IMR-90 (cell line): ENCODE measurements at regions not wholly inside any gene's neighbourhood (a gene's known extent, or its start where the extent isn't known, plus 50 kb on each side); places are given as distances from the start of the nearest gene placed in this dataset.

Experiments
- ATAC-seq: fragments of 200-7000 bp; cut with Tn5 transposase; 2 replicates; pipeline ENCODE4 v1.9.1; 2020; ENCODE audit warnings: low read depth, mild to moderate bottlenecking, moderate library complexity
- BruUV-seq: library from RNA; stranded (reverse); fragments of 400-500 nt; replicated peaks from 2 replicates; lab custom pipeline; 2021; lab: Mats Ljungman, UMichigan
- CTCF ChIA-PET: fragments of 300-600 bp; formaldehyde crosslinking; extraction: SDS; loops from one replicate; lab custom pipeline; 2021; ENCODE audit warnings: antibody characterized with exemption; lab: Yijun Ruan, JAX
- POLR2A ChIA-PET: fragments of 300-600 bp; sonication (Branson Sonifier 250); formaldehyde crosslinking; loops from one replicate; lab custom pipeline; 2022; ENCODE audit warnings: antibody characterized with exemption; ENCODE audit not compliant: unreplicated experiment; lab: Charles Lee
- DNase-seq: peaks from one replicate; pipeline ENCODE4 v3.0.0; 2013
- H2AFZ ChIP-seq: replicated peaks from 2 replicates; pipeline ENCODE3; 2013; ENCODE audit warnings: low read length, mild to moderate bottlenecking; ENCODE audit not compliant: poor library complexity
- H2AK5ac ChIP-seq: 2 replicates; pipeline ENCODE4 v1.6.1; 2013; ENCODE audit warnings: low read depth, low read length, inconsistent platforms
- H2AK9ac ChIP-seq: replicated peaks from 2 replicates; pipeline ENCODE3; 2013; ENCODE audit warnings: mild to moderate bottlenecking, low read depth, low read length, moderate library complexity; ENCODE audit not compliant: poor library complexity
- H2BK120ac ChIP-seq: 2 replicates; pipeline ENCODE4 v1.6.1; 2013; ENCODE audit warnings: low read depth, low read length, inconsistent platforms
- H2BK15ac ChIP-seq: 3 replicates; pipeline ENCODE4 v1.6.1; 2013; ENCODE audit warnings: low read depth, low read length, inconsistent platforms
- H2BK20ac ChIP-seq: 2 replicates; pipeline ENCODE4 v1.6.1; 2013; ENCODE audit warnings: low read depth, mild to moderate bottlenecking, inconsistent platforms, low read length, moderate library complexity
- H2BK5ac ChIP-seq: 2 replicates; pipeline ENCODE4 v1.6.1; 2013; ENCODE audit warnings: mild to moderate bottlenecking, low read depth, low read length, inconsistent platforms; ENCODE audit not compliant: poor library complexity, severe bottlenecking
- H3K14ac ChIP-seq: replicated peaks from 2 replicates; pipeline ENCODE4 v1.6.1; 2013; ENCODE audit warnings: low read depth, low read length, inconsistent platforms
- H3K18ac ChIP-seq: 2 replicates; pipeline ENCODE4 v1.6.1; 2013; ENCODE audit warnings: low read depth, low read length, control low read depth
- H3K23ac ChIP-seq: 2 replicates; pipeline ENCODE4 v1.6.1; 2013; ENCODE audit warnings: low read depth, low read length, inconsistent platforms
- H3K27ac ChIP-seq: 2 replicates; pipeline ENCODE4 v1.5.1; 2013; ENCODE audit warnings: mild to moderate bottlenecking, control low read depth, low read length; ENCODE audit not compliant: insufficient read depth
- H3K27me3 ChIP-seq: 2 replicates; pipeline ENCODE4 v1.6.1; 2013; ENCODE audit warnings: low read length; ENCODE audit not compliant: control insufficient read depth, insufficient read depth
- H3K36me3 ChIP-seq: 2 replicates; pipeline ENCODE4 v1.6.1; 2013; ENCODE audit warnings: low read length, mixed read lengths; ENCODE audit not compliant: control insufficient read depth, insufficient read depth
- H3K4ac ChIP-seq: 2 replicates; pipeline ENCODE4 v1.6.1; 2013; ENCODE audit warnings: low read depth, low read length, inconsistent platforms
- H3K4me1 ChIP-seq: 2 replicates; pipeline ENCODE4 v1.6.1; 2013; ENCODE audit warnings: low read length, mixed read lengths; ENCODE audit not compliant: control insufficient read depth, insufficient read depth
- H3K4me2 ChIP-seq: 2 replicates; pipeline ENCODE4 v1.6.1; 2013; ENCODE audit warnings: low read depth, mild to moderate bottlenecking, control low read depth, low read length, moderate library complexity
- H3K4me3 ChIP-seq: 2 replicates; pipeline ENCODE4 v1.5.1; 2013; ENCODE audit warnings: low read depth, mild to moderate bottlenecking, control low read depth, low read length, moderate library complexity; ENCODE audit not compliant: insufficient read depth
- H3K56ac ChIP-seq: 2 replicates; pipeline ENCODE4 v1.6.1; 2013; ENCODE audit warnings: low read length, inconsistent platforms; ENCODE audit not compliant: insufficient read depth; ENCODE audit errors: extremely low read depth
- H3K79me1 ChIP-seq, 2 experiments: 2 replicates each; pipeline ENCODE4 v1.6.1; 2013; ENCODE audit warnings: low read length in 2 of 2, inconsistent platforms in 1 of 2, low read depth in 1 of 2
- H3K9ac ChIP-seq: 2 replicates; pipeline ENCODE4 v1.6.1; 2013; ENCODE audit warnings: low read depth, low read length, control low read depth
- H3K9me1 ChIP-seq: 2 replicates; pipeline ENCODE4 v1.6.1; 2013; ENCODE audit warnings: low read length, inconsistent platforms; ENCODE audit not compliant: insufficient read depth
- H3K9me3 ChIP-seq: 2 replicates; pipeline ENCODE4 v1.6.1; 2013; ENCODE audit warnings: low read length; ENCODE audit not compliant: control insufficient read depth, insufficient read depth
- H4K20me1 ChIP-seq: 2 replicates; pipeline ENCODE4 v1.6.1; 2013; ENCODE audit warnings: low read length, inconsistent platforms; ENCODE audit not compliant: insufficient read depth
- H4K5ac ChIP-seq: 2 replicates; pipeline ENCODE4 v1.6.1; 2013; ENCODE audit warnings: mild to moderate bottlenecking, low read depth, low read length, control low read depth
- H4K8ac ChIP-seq, 2 experiments: 2 replicates each; pipeline ENCODE4 v1.6.1; 2013; ENCODE audit warnings: low read depth in 2 of 2, low read length in 2 of 2, control low read depth in 1 of 2, inconsistent platforms in 1 of 2
- H4K91ac ChIP-seq: 2 replicates; pipeline ENCODE4 v1.6.1; 2013; ENCODE audit warnings: low read depth, low read length, inconsistent platforms; ENCODE audit not compliant: insufficient read depth
- CEBPB ChIP-seq: IDR thresholded peaks from 2 replicates; pipeline ENCODE4 v1.6.1; 2012; ENCODE audit warnings: low read depth, low read length, improper control_type of control experiment
- WGBS, 2 experiments: methylation state at CpG; one replicate each; pipeline versions ENCODE4 v1.1.5 to v1.1.7; 2013; ENCODE audit warnings: missing lambda C conversion rate in 2 of 2; ENCODE audit not compliant: insufficient read length in 1 of 2; ENCODE audit errors: extremely low coverage in 2 of 2; 5-methylcytosine and 5-hydroxymethylcytosine counted together
- dilution Hi-C: fragments of 300-500 bp; cut with HindIII; formaldehyde crosslinking; loops from one replicate; pipeline ENCODE4 v1.14.3; 2018; ENCODE audit warnings: low sequenced_read_pairs; ENCODE audit not compliant: unreplicated experiment
- in situ Hi-C: fragments of 300-500 bp; cut with MboI; formaldehyde crosslinking; loops from 3 replicates; pipeline ENCODE4 v1.14.3; 2019; ENCODE audit warnings: low sequenced_read_pairs, inconsistent platforms, mixed read lengths
- intact Hi-C: fragments of 100-400 bp; cut with micrococcal nuclease; formaldehyde crosslinking; loops from 2 replicates; pipeline ENCODE4 v1.10.0; 2022

GRCh38 chr3:104676241-104676640 lies 690.5 kb upstream of the ALCAM start:
- Histone ChIP-seq H3K9me1 (no peaks in the 10 kb centered on the region), H2BK20ac (no peak overlapping the region), H2AK5ac (no peak overlapping the region), H3K9ac (no peak overlapping the region), H2AK9ac (no peak overlapping the region), H2BK5ac (no peak overlapping the region), H3K27me3 (no peaks in the 10 kb centered on the region), H2BK15ac (no peak overlapping the region), H3K9me3 (no peaks in the 10 kb centered on the region), H4K8ac (no peak overlapping the region), H4K91ac (no peak overlapping the region), H4K5ac (no peak overlapping the region), H2BK120ac (no peak overlapping the region), H3K4me2 (no peak overlapping the region), H3K4me1 (no peaks in the 10 kb centered on the region), H2AFZ (no peak overlapping the region), H3K79me1 (no peaks in the 10 kb centered on the region), H4K20me1 (no peaks in the 10 kb centered on the region), H3K27ac (no peak overlapping the region), H3K14ac (no peak overlapping the region), H3K18ac (no peak overlapping the region), H3K4me3 (no peak overlapping the region), H3K56ac (no peak overlapping the region), H3K23ac (no peak overlapping the region), H3K4ac (no peak overlapping the region), H3K36me3 (no peaks in the 10 kb centered on the region)
- no peak for ATAC-seq
- ChIA-PET CTCF (no interaction called here), POLR2A (no interaction called here)
- no CpG with 5 or more reads among the region's 3 CpGs for WGBS, 2 experiments
- peak; percentile 1 for DNase-seq
- no peak for TF ChIP-seq CEBPB
- dilution Hi-C loops: no loop called here
- BruUV-seq: no TSS peak
- in situ Hi-C loops: no loop called here
- intact Hi-C loops: no loop called here
